ENCODE measurements at regions not wholly inside any gene's neighbourhood (a gene's known extent, or its start where the extent isn't known, plus 50 kb on each side); places are given as distances from the start of the nearest gene placed in this dataset.

- intact Hi-C loops (cut with DNase I) = no loop called here
- no peak for DNase-seq
Measured at GRCh38 chr20:40798066-40798465, 109.0 kb upstream of the MAFB start.

DNA sequence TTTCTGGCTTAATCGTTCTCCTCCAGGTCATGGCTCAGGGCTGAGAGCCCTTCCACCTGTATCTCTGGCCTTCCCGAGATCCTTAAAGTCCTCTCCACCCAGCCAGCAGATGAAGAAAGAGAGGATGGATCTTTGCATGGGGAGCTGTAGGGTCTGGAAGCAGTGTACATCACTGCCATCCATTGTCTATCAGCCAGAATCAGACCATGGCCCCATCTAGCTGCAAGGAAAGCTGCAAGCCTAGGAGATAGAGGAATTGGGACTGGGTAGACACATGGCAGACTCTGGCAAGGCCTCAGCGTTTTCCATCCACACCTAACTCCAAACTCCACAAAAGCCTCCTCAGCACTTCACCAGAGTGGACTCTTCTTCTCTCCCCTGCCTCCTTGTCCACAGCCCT is 113.8 kb upstream of the MAFB start:
- DNase-seq = no peak
- intact Hi-C loops (cut with DNase I) = no loop called here

DNA sequence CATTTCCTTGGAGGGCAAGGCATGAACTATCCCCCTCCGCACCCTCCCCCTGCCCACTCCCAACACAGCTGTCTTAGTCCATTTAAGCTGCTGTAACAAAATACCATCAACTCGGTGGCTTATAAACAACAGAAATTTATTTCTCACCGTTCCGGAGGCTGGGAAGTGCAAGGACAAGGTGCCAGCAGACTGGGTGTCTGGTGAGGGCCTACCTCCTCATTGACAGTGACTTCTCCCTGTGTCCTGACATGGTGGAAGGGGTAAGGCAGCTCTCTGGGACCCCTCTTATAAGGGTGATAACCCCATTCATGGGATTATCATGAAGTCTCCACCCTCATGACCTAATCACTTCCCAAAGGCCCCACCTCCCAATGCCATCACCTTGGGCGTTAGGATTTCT is 114.3 kb upstream of the MAFB start:
- intact Hi-C loops (cut with DNase I) = no loop called here
- DNase-seq = no peak

GRCh38 chr20:40805592-40805991 is 116.6 kb upstream of the MAFB start:
- peak in 7 of 42 donors; percentile 12 to 54 (median 27) for DNase-seq
- intact Hi-C loops (cut with DNase I) = no loop called here

DNA sequence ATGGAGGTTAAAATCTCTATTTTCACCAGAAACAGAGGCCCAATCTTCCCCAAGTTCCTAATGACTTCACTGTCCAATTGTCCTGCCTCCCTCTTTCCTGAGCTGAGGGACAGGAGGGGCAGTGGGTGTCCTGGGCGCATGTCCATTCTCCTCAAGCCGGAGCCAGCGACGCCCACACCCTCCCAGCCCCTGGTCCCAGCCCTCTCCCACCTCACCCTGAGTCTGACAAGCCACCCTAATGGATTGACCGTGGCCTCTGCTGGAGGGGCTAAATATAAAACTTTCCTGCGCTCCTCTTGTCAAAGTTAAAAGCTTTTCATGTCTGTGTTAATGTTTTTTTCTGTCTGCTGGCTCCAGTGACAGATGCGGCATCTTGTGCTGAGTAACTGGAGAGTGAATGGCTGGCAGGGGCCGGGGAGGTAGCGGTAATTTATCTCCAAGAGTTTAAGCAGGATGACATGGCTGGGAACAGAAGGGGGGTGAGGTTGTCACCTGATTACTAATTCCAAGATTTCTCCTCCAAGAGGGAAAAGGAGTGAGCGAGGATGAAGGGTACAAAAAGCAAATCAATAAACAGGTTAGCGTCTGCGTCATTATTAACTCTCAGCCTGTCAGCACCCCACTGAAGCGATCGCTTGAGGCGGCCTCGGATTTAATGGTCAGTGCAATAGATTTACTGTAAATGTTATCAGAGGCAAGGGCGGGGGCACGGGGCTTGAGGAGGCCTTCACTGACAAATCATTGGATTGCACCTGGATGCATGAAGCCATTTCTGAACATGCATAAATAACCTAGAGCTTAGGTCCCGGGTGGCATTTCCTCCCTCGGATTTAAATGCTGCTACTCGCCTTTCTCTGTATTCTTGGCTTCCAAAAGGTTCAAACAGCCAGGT is 118.1 kb upstream of the MAFB start:
- no peak for DNase-seq

GRCh38 chr20:40807821-40808170 is 118.8 kb upstream of the MAFB start:
- DNase-seq = no peak
- intact Hi-C loops (cut with DNase I) = no loop called here

More for the DNA sequence above, 118.1 kb upstream of the MAFB start:
- intact Hi-C loops (cut with DNase I) = no loop called here

DNA sequence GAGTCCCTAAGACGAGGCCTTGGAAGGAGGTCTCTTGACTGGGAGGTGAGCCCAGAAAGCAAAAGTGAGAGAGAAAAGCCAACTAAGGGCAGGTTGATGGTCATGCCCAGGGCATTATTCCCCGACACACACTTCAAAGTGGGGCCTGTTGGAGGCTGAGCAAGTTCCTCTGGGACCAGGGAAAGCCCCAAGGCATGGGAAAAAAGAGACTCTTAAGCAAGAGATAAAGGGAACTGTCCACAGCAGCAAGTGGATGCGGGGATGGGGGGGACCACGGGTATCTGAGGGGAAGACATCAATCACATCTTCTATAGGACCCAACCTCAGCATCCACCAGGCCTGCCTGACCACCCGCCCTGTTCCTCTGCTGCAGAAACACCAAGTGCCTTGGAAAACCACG is 119.9 kb upstream of the MAFB start:
- DNase-seq = no peak
- intact Hi-C loops (cut with DNase I) = no loop called here

- intact Hi-C loops (cut with DNase I) = no loop called here
- no peak for DNase-seq
Measured at GRCh38 chr20:40809361-40809760, 120.3 kb upstream of the MAFB start.

GRCh38 chr20:40810332-40811000 is 121.4 kb upstream of the MAFB start:
- intact Hi-C loops (cut with DNase I) = no loop called here
- DNase-seq = no peak

DNA sequence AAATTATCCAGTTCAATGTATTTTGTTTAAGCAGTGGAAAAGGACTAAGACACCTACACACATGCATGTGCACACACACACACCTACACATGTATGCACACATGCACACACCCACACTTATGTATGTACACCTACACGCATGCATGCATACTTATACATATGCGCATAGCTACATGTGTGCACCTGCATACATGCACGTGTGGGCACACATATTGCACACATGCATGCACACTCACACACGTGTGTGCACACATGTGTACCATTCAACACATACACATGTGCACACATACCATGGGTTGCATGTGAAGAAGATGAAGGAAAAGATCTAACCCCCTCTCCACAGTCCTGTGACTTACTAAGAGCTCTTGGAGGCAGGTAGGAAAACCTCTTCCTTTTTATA is 122.0 kb upstream of the MAFB start:
- no peak for DNase-seq
- intact Hi-C loops (cut with DNase I) = no loop called here

- intact Hi-C loops (cut with DNase I) = no loop called here
- peak in 1 of 42 donors; percentile 26 for DNase-seq
Measured at GRCh38 chr20:40811660-40812414, 122.8 kb upstream of the MAFB start.

GRCh38 chr20:40812415-40812925 is 123.4 kb upstream of the MAFB start:
- DNase-seq = peak in 2 of 42 donors; percentile 16 to 18
- intact Hi-C loops (cut with DNase I) = no loop called here

- peak in 3 of 42 donors; percentile 22 to 38 (median 33) for DNase-seq
Measured at GRCh38 chr20:40813029-40813431, 124.0 kb upstream of the MAFB start.

DNA sequence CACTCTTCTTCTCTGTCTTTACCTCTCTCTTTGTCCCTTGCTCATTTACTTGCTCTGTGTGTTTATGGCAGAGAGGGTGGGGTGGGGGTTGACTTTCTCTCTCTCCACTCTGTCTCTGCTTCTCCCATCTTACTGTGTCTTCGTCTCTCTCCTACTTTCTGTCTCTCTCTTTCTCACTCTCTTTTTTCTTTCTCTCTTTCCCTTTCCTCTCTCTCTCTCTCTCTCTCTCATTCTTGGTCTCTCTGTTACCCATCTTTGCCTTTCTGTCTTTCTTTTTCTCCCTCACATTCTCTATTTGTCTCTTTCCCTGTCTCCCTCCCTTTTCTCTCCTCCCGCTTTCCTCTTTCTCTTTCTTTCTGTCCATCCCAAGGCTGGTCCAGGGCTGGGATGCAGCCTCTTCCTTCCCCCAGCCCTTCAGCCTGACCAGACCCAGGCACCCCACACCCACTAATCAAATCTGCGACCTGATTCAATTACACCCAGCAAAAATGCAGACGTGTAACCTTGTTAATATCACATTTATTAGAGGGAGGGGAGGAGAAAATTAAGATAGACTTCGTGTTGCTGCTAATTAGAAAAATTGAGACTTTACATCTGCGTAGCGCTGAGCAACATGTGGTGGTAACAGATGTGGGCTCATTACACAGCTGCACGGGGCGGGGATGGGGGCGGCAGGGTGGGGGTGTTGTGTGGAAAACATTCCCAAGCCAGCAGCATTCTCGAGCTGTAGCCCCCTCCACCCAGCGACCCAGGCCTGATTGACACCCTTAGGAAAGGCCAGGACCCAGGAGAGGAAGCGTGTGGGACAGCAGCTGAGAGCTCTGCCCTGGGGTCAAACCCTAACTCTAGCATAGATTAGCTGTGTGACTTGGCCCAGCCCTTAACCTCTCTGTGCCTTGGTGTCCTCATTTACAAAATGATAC is 124.9 kb upstream of the MAFB start:
- intact Hi-C loops (cut with DNase I) = no loop called here
- DNase-seq = peak in 3 of 42 donors; percentile 11 to 30 (median 23)

More at GRCh38 chr20:40813029-40813431, 124.0 kb upstream of the MAFB start:
- intact Hi-C loops (cut with DNase I) = no loop called here

GRCh38 chr20:40814631-40814960 is 125.6 kb upstream of the MAFB start:
- DNase-seq = peak in 2 of 42 donors; percentile 14 to 17
- intact Hi-C loops (cut with DNase I) = no loop called here

- DNase-seq = peak in 2 of 42 donors; percentile 26 to 29
- intact Hi-C loops (cut with DNase I) = no loop called here
Measured at GRCh38 chr20:40815156-40816038, 126.4 kb upstream of the MAFB start.

DNA sequence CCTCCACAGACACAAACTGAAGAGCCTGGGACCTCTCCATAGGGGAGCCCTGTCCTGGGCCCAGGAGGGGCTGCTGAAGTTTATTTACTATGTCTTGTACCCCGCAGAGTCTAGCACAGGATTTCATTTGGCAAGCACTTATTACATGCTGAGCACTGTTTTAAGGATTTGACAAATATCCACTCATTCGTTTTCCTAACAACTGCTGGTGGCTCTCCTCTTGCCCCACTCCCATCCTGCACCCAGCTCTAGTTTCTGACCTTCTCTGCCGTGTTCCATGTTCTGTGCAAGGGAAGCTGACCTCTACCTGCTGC is 127.0 kb upstream of the MAFB start:
- no peak for DNase-seq
- intact Hi-C loops (cut with DNase I) = no loop called here

- intact Hi-C loops (cut with DNase I) = no loop called here
- DNase-seq = no peak
Measured at GRCh38 chr20:40821429-40821828, 132.4 kb upstream of the MAFB start.
